ENCODE measurements at regions not wholly inside any gene's neighbourhood (a gene's known extent, or its start where the extent isn't known, plus 50 kb on each side); places are given as distances from the start of the nearest gene placed in this dataset.

DNA sequence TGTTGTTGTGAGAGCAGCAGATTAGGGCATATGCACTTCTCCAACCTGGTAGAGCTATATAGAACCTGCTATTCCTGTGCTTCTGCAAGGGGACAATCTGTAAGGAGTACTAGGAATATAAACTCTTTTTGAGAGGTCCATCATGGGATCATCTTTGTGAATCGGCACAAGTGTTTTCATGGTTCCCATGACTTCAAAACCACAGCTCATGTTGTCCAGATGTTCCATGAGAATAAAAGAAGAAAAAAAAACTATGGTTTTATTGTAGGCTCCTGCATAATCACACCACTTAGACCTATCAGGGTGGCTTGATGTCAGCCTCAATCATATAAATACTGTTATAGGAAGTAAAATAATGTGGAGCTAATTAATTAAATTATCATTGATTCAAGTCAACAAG is 311.4 kb upstream of the ATP2B1 start:
- dilution Hi-C loops (cut with MboI; ENCODE audit: extremely low pct_ligation_motif_present, low sequenced_read_pairs) (no loop called here), intact Hi-C loops (cut with micrococcal nuclease) (no loop called here)
- POLR2A ChIA-PET: no interaction called here
- H3K9ac ChIP-seq (replicated peaks; ENCODE audit: extremely low read depth, insufficient read depth, low read length): no peak overlapping the region
- DNase-seq (ENCODE audit: low read depth, low spot score): no peak
- H3K4me3 ChIP-seq (replicated peaks in 1 of 3; ENCODE audit: insufficient read depth in 1 of 3, low read depth in 1 of 3, low read length in 3 of 3): no peak overlapping the region
- no peaks in the 10 kb centered on the region for H3K36me3 ChIP-seq (ENCODE audit: control insufficient read depth in 2 of 2, extremely low read depth in 1 of 2, insufficient read depth in 2 of 2, low read length in 2 of 2)
- BruUV-seq (replicated peaks): no TSS peak
- H3K4me1 ChIP-seq (ENCODE audit: control insufficient read depth, extremely low read depth, insufficient read depth, low read length): no peaks in the 10 kb centered on the region
- no peak overlapping the region for H3K27ac ChIP-seq (ENCODE audit: insufficient read depth, low read depth, low read length)
- TF ChIP-seq EZH2 (IDR thresholded peaks at IDR 0.05; ENCODE audit: borderline replicate concordance, low read depth, low read length, severe bottlenecking): no peak
- no peak for TF ChIP-seq MYC (IDR thresholded peaks at IDR 0.05; ENCODE audit: low read depth, low read length)
- no peak for TF ChIP-seq CTCF (IDR thresholded peaks at IDR 0.05; ENCODE audit: extremely low read depth in 1 of 2, insufficient read depth in 1 of 2, low read depth in 1 of 2, low read length in 2 of 2)
- TF ChIP-seq GATA2 (IDR thresholded peaks at IDR 0.05; ENCODE audit: insufficient read depth, insufficient read length, low read depth, low read length): no peak
- TF ChIP-seq JUN (IDR thresholded peaks at IDR 0.05; ENCODE audit: borderline replicate concordance, insufficient read depth, insufficient read length, low read depth): no peak
- TF ChIP-seq FOS (IDR thresholded peaks at IDR 0.05; ENCODE audit: borderline replicate concordance, insufficient read depth, low read length): no peak
- TF ChIP-seq POLR2AphosphoS5 (IDR thresholded peaks at IDR 0.05; ENCODE audit: insufficient read depth, low read depth, low read length): no peak
- no peak for TF ChIP-seq MAX (IDR thresholded peaks at IDR 0.05; ENCODE audit: insufficient read depth, insufficient read length)
- TF ChIP-seq POLR2A (IDR thresholded peaks at IDR 0.05; ENCODE audit: low read depth, low read length): no peak
- FAIRE-seq: no peak
- no peaks in the 10 kb centered on the region for H3K9me3 ChIP-seq (replicated peaks; ENCODE audit: control insufficient read depth, insufficient read depth, low read length)
- CTCF ChIA-PET: interaction anchor here (1.0 to 1.3 kb wide), 3 partner anchors 9 to 925 kb away, joined by 3 to 5 read pairs (median 3); no protein-coding TSS in a partner anchor
- no peak overlapping the region for H3K4me2 ChIP-seq (ENCODE audit: insufficient read depth, low read length)
- H2AFZ ChIP-seq (ENCODE audit: low read depth, low read length): no peak overlapping the region
- H3K9me1 ChIP-seq (replicated peaks; ENCODE audit: control insufficient read depth, extremely low read depth, insufficient read depth, low read length): no peaks in the 10 kb centered on the region
- H3K79me2 ChIP-seq (ENCODE audit: control insufficient read depth, insufficient read depth, low read length): no peaks in the 10 kb centered on the region
- H3K27me3 ChIP-seq (ENCODE audit: control insufficient read depth in 2 of 2, insufficient read depth in 2 of 2, low read length in 2 of 2): no peaks in the 10 kb centered on the region
- no peaks in the 10 kb centered on the region for H4K20me1 ChIP-seq (replicated peaks; ENCODE audit: control insufficient read depth, extremely low read depth, insufficient read depth, low read length)
